H1 (cell line): ENCODE measurements at regions not wholly inside any gene's neighbourhood (a gene's known extent, or its start where the extent isn't known, plus 50 kb on each side); places are given as distances from the start of the nearest gene placed in this dataset.

Experiments
- CTCF ChIA-PET: fragments of 300-600 bp; sonication (Branson Sonifier 250); formaldehyde crosslinking; loops from one replicate; lab custom pipeline; 2021; ENCODE audit not compliant: partially characterized antibody; lab: Charles Lee
- POLR2A ChIA-PET: fragments of 300-600 bp; sonication (Branson Sonifier 250); formaldehyde crosslinking; loops from one replicate; lab custom pipeline; 2021; ENCODE audit warnings: inconsistent platforms; ENCODE audit not compliant: partially characterized antibody; lab: Charles Lee
- DNase-seq, 2 experiments: peaks; one replicate each; pipeline versions ENCODE4 v3.0.0 to v3.0.0-alpha.2; 2010 to 2022; ENCODE audit warnings: low spot score in 2 of 2, low read depth in 1 of 2, mixed read lengths in 1 of 2
- FAIRE-seq: peaks from 2 replicates; lab custom pipeline; 2011; peaks lifted over from hg19 to GRCh38; lab: Jason Lieb, UNC
- H2AFZ ChIP-seq: 2 replicates; pipeline ENCODE4 v1.8.1; 2012; ENCODE audit warnings: low read length, inconsistent platforms
- H2AK5ac ChIP-seq: 2 replicates; pipeline ENCODE4 v1.6.1; 2013; ENCODE audit warnings: low read depth, low read length
- H2BK120ac ChIP-seq: replicated peaks from 2 replicates; pipeline ENCODE3; 2013; ENCODE audit warnings: low read depth, low read length, inconsistent platforms
- H2BK12ac ChIP-seq: 2 replicates; pipeline ENCODE4 v1.6.1; 2013; ENCODE audit warnings: low read depth, low read length
- H2BK15ac ChIP-seq: 2 replicates; pipeline ENCODE4 v1.6.1; 2013; ENCODE audit warnings: low read length
- H2BK20ac ChIP-seq: 2 replicates; pipeline ENCODE4 v1.6.1; 2013; ENCODE audit warnings: low read length
- H2BK5ac ChIP-seq: 2 replicates; pipeline ENCODE4 v1.6.1; 2013; ENCODE audit warnings: low read depth, low read length
- H3K14ac ChIP-seq: 2 replicates; pipeline ENCODE4 v1.6.1; 2013; ENCODE audit warnings: inconsistent platforms; ENCODE audit not compliant: insufficient read length
- H3K18ac ChIP-seq: 2 replicates; pipeline ENCODE4 v1.6.1; 2013; ENCODE audit warnings: low read length; ENCODE audit errors: extremely low read depth
- H3K23ac ChIP-seq: 2 replicates; pipeline ENCODE4 v1.6.1; 2013; ENCODE audit warnings: inconsistent platforms; ENCODE audit not compliant: insufficient read length
- H3K23me2 ChIP-seq: 2 replicates; pipeline ENCODE4 v1.6.1; 2013; ENCODE audit warnings: low read depth, low read length
- H3K27ac ChIP-seq: 2 replicates; pipeline ENCODE4 v1.6.1; 2011; ENCODE audit warnings: low read depth, low read length, inconsistent platforms
- H3K27me3 ChIP-seq, 4 experiments: replicated peaks in 1 of 4; 1 replicate in 1 of 4; 2 replicates in 3 of 4; pipeline versions ENCODE4 v1.6.1 to v1.8.1; 2011 to 2013; ENCODE audit warnings: low read length in 3 of 4, mild to moderate bottlenecking in 3 of 4, inconsistent platforms in 2 of 4, mixed read lengths in 2 of 4, moderate library complexity in 1 of 4; ENCODE audit not compliant: control insufficient read depth in 3 of 4, insufficient read depth in 3 of 4; ENCODE audit errors: extremely low read depth in 1 of 4
- H3K36me3 ChIP-seq, 4 experiments: 2 replicates each; pipeline versions ENCODE4 v1.6.1 to v1.8.1; 2011 to 2013; ENCODE audit warnings: mild to moderate bottlenecking in 4 of 4, low read length in 3 of 4, moderate library complexity in 2 of 4, control low read depth in 1 of 4, inconsistent platforms in 1 of 4; ENCODE audit not compliant: insufficient read depth in 4 of 4, control insufficient read depth in 2 of 4
- H3K4ac ChIP-seq: replicated peaks from 2 replicates; pipeline ENCODE3; 2013; ENCODE audit warnings: low read length, low read depth, mixed read lengths, inconsistent platforms; ENCODE audit not compliant: insufficient read length
- H3K4me1 ChIP-seq, 4 experiments: replicated peaks in 1 of 4; 1 replicate in 1 of 4; 2 replicates in 3 of 4; pipeline versions ENCODE4 v1.6.1 to v1.8.1; 2011 to 2013; ENCODE audit warnings: low read length in 3 of 4, inconsistent platforms in 2 of 4, mixed read lengths in 1 of 4; ENCODE audit not compliant: insufficient read depth in 4 of 4, control insufficient read depth in 3 of 4
- H3K4me2 ChIP-seq, 2 experiments: 2 replicates each; pipeline versions ENCODE4 v1.6.1 to v1.8.1; 2011 to 2013; ENCODE audit warnings: low read depth in 2 of 2, low read length in 2 of 2, control low read depth in 1 of 2, inconsistent platforms in 1 of 2, mild to moderate bottlenecking in 1 of 2; ENCODE audit not compliant: insufficient read depth in 1 of 2
- H3K4me3 ChIP-seq, 4 experiments: fragments of 200-600, 300-600 bp in 1 of 4; sonication (generic), shearing (Covaris generic), sonication (Bioruptor Twin) in 1 of 4; 2 replicates each; pipeline versions ENCODE4 v1.5.1 to v1.8.1; 2011 to 2016; ENCODE audit warnings: low read length in 4 of 4, low read depth in 3 of 4, control low read depth in 2 of 4, inconsistent platforms in 2 of 4, mild to moderate bottlenecking in 2 of 4, mixed read lengths in 1 of 4, moderate library complexity in 1 of 4; ENCODE audit not compliant: insufficient read depth in 2 of 4; ENCODE audit errors: extremely low read depth in 1 of 4
- H3K56ac ChIP-seq: replicated peaks from 2 replicates; pipeline ENCODE3; 2013; ENCODE audit warnings: low read depth, mild to moderate bottlenecking, mixed read lengths, low read length, inconsistent platforms; ENCODE audit not compliant: insufficient read length
- H3K79me1 ChIP-seq: 2 replicates; pipeline ENCODE4 v1.6.1; 2013; ENCODE audit warnings: low read depth, low read length, control low read depth
- H3K79me2 ChIP-seq, 2 experiments: 2 replicates each; pipeline versions ENCODE4 v1.6.1 to v1.8.1; 2012 to 2013; ENCODE audit warnings: low read length in 2 of 2, mild to moderate bottlenecking in 2 of 2, inconsistent platforms in 1 of 2; ENCODE audit not compliant: insufficient read depth in 2 of 2, control insufficient read depth in 1 of 2
- H3K9ac ChIP-seq, 4 experiments: replicated peaks in 1 of 4; 1 replicate in 1 of 4; 2 replicates in 3 of 4; pipeline versions ENCODE4 v1.6.1 to v1.8.1; 2011 to 2013; ENCODE audit warnings: low read depth in 3 of 4, low read length in 3 of 4, control low read depth in 2 of 4, mild to moderate bottlenecking in 2 of 4, moderate library complexity in 2 of 4, inconsistent platforms in 1 of 4; ENCODE audit errors: extremely low read depth in 1 of 4
- H3K9me3 ChIP-seq, 2 experiments: 2 replicates each; pipeline versions ENCODE4 v1.6.1 to v1.8.1; 2012 to 2013; ENCODE audit warnings: mild to moderate bottlenecking in 2 of 2, moderate library complexity in 2 of 2, control low read depth in 1 of 2, inconsistent platforms in 1 of 2, low read depth in 1 of 2, low read length in 1 of 2, mixed read lengths in 1 of 2; ENCODE audit not compliant: insufficient read depth in 2 of 2
- H4K20me1 ChIP-seq, 2 experiments: replicated peaks in 1 of 2; 2 replicates each; pipeline versions ENCODE3 to v1.8.1; 2011 to 2013; ENCODE audit warnings: inconsistent platforms in 2 of 2, low read length in 2 of 2, mild to moderate bottlenecking in 1 of 2; ENCODE audit not compliant: insufficient read depth in 2 of 2, control insufficient read depth in 1 of 2
- H4K5ac ChIP-seq: 2 replicates; pipeline ENCODE4 v1.6.1; 2013; ENCODE audit warnings: low read length, low read depth, mixed read lengths, inconsistent platforms; ENCODE audit not compliant: insufficient read length
- H4K8ac ChIP-seq: 2 replicates; pipeline ENCODE4 v1.8.0; 2013; ENCODE audit warnings: mild to moderate bottlenecking, moderate library complexity, low read length, inconsistent platforms; ENCODE audit not compliant: insufficient read depth; ENCODE audit errors: extremely low read depth
- H4K91ac ChIP-seq: replicated peaks from 2 replicates; pipeline ENCODE3; 2013; ENCODE audit warnings: low read length, mixed read lengths, inconsistent platforms; ENCODE audit not compliant: insufficient read length
- HDAC6 ChIP-seq: IDR thresholded peaks from one replicate; pipeline ENCODE4 v1.7.1; 2012; ENCODE audit warnings: low read depth, mild to moderate bottlenecking, inconsistent platforms, low read length, moderate library complexity
- RXRA ChIP-seq: IDR thresholded peaks from 2 replicates; pipeline ENCODE4 v1.6.1; 2011; ENCODE audit warnings: low read depth, mild to moderate bottlenecking, low read length, moderate library complexity; ENCODE audit not compliant: insufficient read depth
- SP2 ChIP-seq: IDR thresholded peaks from 2 replicates; pipeline ENCODE4 v1.6.1; 2012; ENCODE audit warnings: mild to moderate bottlenecking, low read length, inconsistent platforms
- TCF12 ChIP-seq: IDR thresholded peaks from 2 replicates; pipeline ENCODE4 v1.6.1; 2011; ENCODE audit warnings: low read depth, mild to moderate bottlenecking, low read length
- WGBS, 2 experiments: shearing (Covaris generic) in 1 of 2; methylation state at CpG; one replicate each; pipeline versions ENCODE4 v1.1.6 to v1.1.7; 2013 to 2015; ENCODE audit warnings: low lambda C conversion rate in 2 of 2, mixed read lengths in 2 of 2, inconsistent platforms in 1 of 2, low coverage in 1 of 2, missing lambda C conversion rate in 1 of 2; ENCODE audit not compliant: insufficient replicate concordance in 2 of 2, insufficient coverage in 1 of 2, insufficient read length in 1 of 2; ENCODE audit errors: extremely low coverage in 1 of 2, missing lambda C conversion rate in 1 of 2; 5-methylcytosine and 5-hydroxymethylcytosine counted together

DNA sequence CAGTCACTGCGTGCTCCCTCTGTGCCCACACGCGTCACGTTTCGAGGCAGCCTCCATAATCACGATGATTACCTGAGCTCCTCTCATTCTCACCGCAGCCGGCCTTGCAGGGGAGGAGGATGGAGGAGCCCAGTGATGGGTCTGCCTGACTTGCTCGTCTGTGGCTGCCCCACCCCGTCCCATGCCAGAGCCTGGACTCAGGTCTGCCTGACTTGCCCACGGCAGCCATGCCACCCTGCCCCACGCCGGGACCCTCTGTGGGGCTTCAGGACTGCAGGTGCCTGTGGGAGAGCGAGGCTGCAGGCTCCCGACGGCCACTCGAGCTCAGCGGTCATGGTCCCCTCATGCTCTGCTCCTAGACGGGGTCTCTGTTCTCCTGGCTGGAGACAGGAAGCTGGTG, 1025.1 kb downstream of the BRD1 start:
- ChIA-PET CTCF (no interaction called here), POLR2A (no interaction called here)
- H3K79me1 ChIP-seq = no peaks in the 10 kb centered on the region

More for the DNA sequence above, 1025.1 kb downstream of the BRD1 start:
- Histone ChIP-seq H2BK20ac (no peak overlapping the region), H3K4me3 (no peak overlapping the region), H3K18ac (no peak overlapping the region), H3K27ac (no peak overlapping the region), H2BK120ac (no peak overlapping the region), H2BK12ac (no peak overlapping the region), H4K20me1 (no peaks in the 10 kb centered on the region), H3K23ac (no peak overlapping the region), H3K4ac (no peak overlapping the region), H2AFZ (no peak overlapping the region), H3K9ac (no peak overlapping the region), H3K4me1 (no peaks in the 10 kb centered on the region), H2AK5ac (no peak overlapping the region), H3K36me3 (no peaks in the 10 kb centered on the region), H3K56ac (no peak overlapping the region), H3K27me3 (no peaks in the 10 kb centered on the region), H2BK5ac (no peak overlapping the region), H3K23me2 (peaks cover 3% of the 10 kb centered on the region; the same call in 1 of the 2 replicates), H4K91ac (no peak overlapping the region), H3K79me2 (no peaks in the 10 kb centered on the region), H3K4me2 (no peak overlapping the region), H2BK15ac (no peak overlapping the region), H3K14ac (no peak overlapping the region), H4K8ac (no peak overlapping the region), H4K5ac (no peak overlapping the region), H3K9me3 (no peaks in the 10 kb centered on the region)
- WGBS, 2 experiments = 87% methylated on average over 18 of the region's 19 CpGs; no CpG with 5 or more reads in 1 of the 2 experiments
- no peak for DNase-seq
- TF ChIP-seq TCF12 (no peak), HDAC6 (no peak), SP2 (no peak), RXRA (no peak)
- FAIRE-seq = no peak
